ENCODE measurements at regions not wholly inside any gene's neighbourhood (a gene's known extent, or its start where the extent isn't known, plus 50 kb on each side); places are given as distances from the start of the nearest gene placed in this dataset.

- TF ChIP-seq SMAD3 (CRISPR knock-in tag; IDR thresholded peaks at IDR 0.05; ENCODE audit: borderline replicate concordance) = no peak
- no peak for TF ChIP-seq ATF2 (CRISPR knock-in tag; IDR thresholded peaks at IDR 0.05; ENCODE audit: borderline replicate concordance, low read depth)
- TF ChIP-seq CDX4 (CRISPR knock-in tag; IDR thresholded peaks at IDR 0.05; ENCODE audit: borderline replicate concordance) = no peak
- no peak for TF ChIP-seq ELF4 (CRISPR knock-in tag; IDR thresholded peaks at IDR 0.05; ENCODE audit: low read depth)
- TF ChIP-seq ATF3 (CRISPR knock-in tag; conservative IDR thresholded peaks at IDR 0.05) = no peak
- no peak for TF ChIP-seq E2F5 (CRISPR knock-in tag; IDR thresholded peaks at IDR 0.05)
These were observed 352.8 kb downstream of the KLF12 start (continued) for GRCh38 chr13:73781384-73781783.

GRCh38 chr13:73779881-73780280, 354.3 kb downstream of the KLF12 start:
- Mint-ChIP-seq H3K4me1 (no peaks in the 10 kb centered on the region), H3K9me3 (no peaks in the 10 kb centered on the region), H3K4me3 (no peak overlapping the region), H3K27me3 (ENCODE audit: low read depth) (peaks cover 10% of the 10 kb centered on the region), H3K36me3 (no peaks in the 10 kb centered on the region), H3K27ac (no peak overlapping the region)
- DNase-seq (ENCODE audit: low spot score) (no peak), ATAC-seq (no peak)
- CTCF ChIA-PET = no interaction called here
- TF ChIP-seq ARID4B (CRISPR knock-in tag; IDR thresholded peaks at IDR 0.05; ENCODE audit: borderline replicate concordance) = no peak
- POLR2A ChIA-PET = no interaction called here

- no peak overlapping the region for H3K27ac Mint-ChIP-seq
- H3K36me3 Mint-ChIP-seq = no peaks in the 10 kb centered on the region
- no peak for DNase-seq (ENCODE audit: low spot score)
- ChIA-PET CTCF (interaction anchor here (0.6 kb wide), 3 partner anchors 25 to 1415 kb away, joined by 3 to 4 read pairs (median 3); no protein-coding TSS in a partner anchor), POLR2A (interaction anchor here (1.2 kb wide), 1 partner anchor 13 kb away, joined by 3 read pairs; no protein-coding TSS in a partner anchor)
- ATAC-seq = no peak
- H3K9me3 Mint-ChIP-seq = no peaks in the 10 kb centered on the region
- H3K27me3 Mint-ChIP-seq (ENCODE audit: low read depth) = peaks cover 6% of the 10 kb centered on the region; the same call in 1 of the 2 replicates
- H3K4me3 Mint-ChIP-seq = no peak overlapping the region
- H3K4me1 Mint-ChIP-seq = no peaks in the 10 kb centered on the region
- TF ChIP-seq GRHL2 (CRISPR knock-in tag; IDR thresholded peaks at IDR 0.05; ENCODE audit: insufficient replicate concordance, severe bottlenecking) = no peak
- TF ChIP-seq E2F5 (CRISPR knock-in tag; IDR thresholded peaks at IDR 0.05) = no peak
- TF ChIP-seq CDX4 (CRISPR knock-in tag; IDR thresholded peaks at IDR 0.05; ENCODE audit: borderline replicate concordance) = no peak
- TF ChIP-seq ATF6 (CRISPR knock-in tag; IDR thresholded peaks at IDR 0.05) = no peak
- no peak for TF ChIP-seq NR2C2 (CRISPR knock-in tag; IDR thresholded peaks at IDR 0.05)
- TF ChIP-seq PREB (CRISPR knock-in tag; IDR thresholded peaks at IDR 0.05; ENCODE audit: borderline replicate concordance) = no peak
- TF ChIP-seq GABPB1 (CRISPR knock-in tag; IDR thresholded peaks at IDR 0.05) = no peak
- no peak for TF ChIP-seq MAX (CRISPR knock-in tag; IDR thresholded peaks at IDR 0.05)
- TF ChIP-seq USF1 (CRISPR knock-in tag; IDR thresholded peaks at IDR 0.05) = no peak
- no peak for TF ChIP-seq FOXP1 (CRISPR knock-in tag; IDR thresholded peaks at IDR 0.05; ENCODE audit: borderline replicate concordance)
- TF ChIP-seq SOX15 (CRISPR knock-in tag; IDR thresholded peaks at IDR 0.05) = no peak
- no peak for TF ChIP-seq SMAD3 (CRISPR knock-in tag; IDR thresholded peaks at IDR 0.05; ENCODE audit: borderline replicate concordance)
These were observed 355.9 kb downstream of the KLF12 start for GRCh38 chr13:73778242-73778864.

All from WTC11 (cell line).